SK-N-MC (cell line): ENCODE measurements at regions not wholly inside any gene's neighbourhood (a gene's known extent, or its start where the extent isn't known, plus 50 kb on each side); places are given as distances from the start of the nearest gene placed in this dataset.

Experiments
- EZH2 ChIP-seq: fragments of 200-600 bp; sonication (generic); IDR thresholded peaks from one replicate; pipeline ENCODE4 v1.6.1; 2017; ENCODE audit warnings: antibody characterized with exemption
- FOXP2 ChIP-seq: optimal IDR thresholded peaks from 2 replicates; pipeline ENCODE3; 2011; ENCODE audit warnings: mild to moderate bottlenecking, moderate library complexity; ENCODE audit not compliant: insufficient read depth; ENCODE audit errors: extremely low read length, control extremely low read depth
- POLR2AphosphoS5 ChIP-seq: IDR thresholded peaks from 2 replicates; pipeline ENCODE4 v1.6.1; 2012; ENCODE audit warnings: mild to moderate bottlenecking, low read depth, low read length, borderline replicate concordance

DNA sequence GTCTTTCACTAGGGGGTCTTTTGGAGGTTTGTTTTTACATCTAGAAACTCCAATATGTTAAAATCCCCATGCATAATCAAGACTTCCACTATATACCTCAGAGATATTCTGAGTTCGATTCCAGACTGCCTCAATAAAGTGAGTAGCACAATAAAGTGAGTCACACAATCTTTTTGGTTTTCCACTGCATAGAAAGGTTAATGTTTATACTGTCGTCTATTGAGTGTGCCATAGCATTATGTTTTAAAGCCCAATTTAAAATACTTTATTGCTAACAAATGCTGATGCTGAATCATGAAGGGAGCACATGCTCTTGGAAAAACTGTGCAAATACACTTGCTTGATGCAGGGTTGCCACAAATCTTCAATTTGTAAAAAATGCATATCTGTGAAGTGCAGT lies 227.5 kb upstream of the ZFHX3 start:
- TF ChIP-seq POLR2AphosphoS5 (no peak), EZH2 (no peak), FOXP2 (no peak)
